ENCODE measurements at regions not wholly inside any gene's neighbourhood (a gene's known extent, or its start where the extent isn't known, plus 50 kb on each side); places are given as distances from the start of the nearest gene placed in this dataset.

- H3K27me3 Mint-ChIP-seq (ENCODE audit: low read depth in 2 of 2) = peaks cover 9 to 17% of the 10 kb centered on the region in 2 donors
- H3K4me3 Mint-ChIP-seq = no peak overlapping the region
- H3K4me3 ChIP-seq (ENCODE audit: low read length) = no peak overlapping the region
- 79% methylated on average over 3 of the region's 3 CpGs for WGBS (ENCODE audit: insufficient coverage)
- H3K4me1 Mint-ChIP-seq = no peaks in the 10 kb centered on the region
- H3K9me3 ChIP-seq (ENCODE audit: control insufficient read depth, insufficient read depth, low read length) = no peaks in the 10 kb centered on the region
- no peak overlapping the region for H3K27ac ChIP-seq (ENCODE audit: low read length)
- intact Hi-C loops (cut with micrococcal nuclease) = loop anchor here (1.0 kb wide), 2 partner anchors 550 to 579 kb away; no protein-coding TSS in a partner anchor
- peak in 1 of 2 donors; percentile 67 for DNase-seq
- no peaks in the 10 kb centered on the region for H3K4me1 ChIP-seq (ENCODE audit: control insufficient read depth, insufficient read depth, low read length)
- TF ChIP-seq, protein P1, sequence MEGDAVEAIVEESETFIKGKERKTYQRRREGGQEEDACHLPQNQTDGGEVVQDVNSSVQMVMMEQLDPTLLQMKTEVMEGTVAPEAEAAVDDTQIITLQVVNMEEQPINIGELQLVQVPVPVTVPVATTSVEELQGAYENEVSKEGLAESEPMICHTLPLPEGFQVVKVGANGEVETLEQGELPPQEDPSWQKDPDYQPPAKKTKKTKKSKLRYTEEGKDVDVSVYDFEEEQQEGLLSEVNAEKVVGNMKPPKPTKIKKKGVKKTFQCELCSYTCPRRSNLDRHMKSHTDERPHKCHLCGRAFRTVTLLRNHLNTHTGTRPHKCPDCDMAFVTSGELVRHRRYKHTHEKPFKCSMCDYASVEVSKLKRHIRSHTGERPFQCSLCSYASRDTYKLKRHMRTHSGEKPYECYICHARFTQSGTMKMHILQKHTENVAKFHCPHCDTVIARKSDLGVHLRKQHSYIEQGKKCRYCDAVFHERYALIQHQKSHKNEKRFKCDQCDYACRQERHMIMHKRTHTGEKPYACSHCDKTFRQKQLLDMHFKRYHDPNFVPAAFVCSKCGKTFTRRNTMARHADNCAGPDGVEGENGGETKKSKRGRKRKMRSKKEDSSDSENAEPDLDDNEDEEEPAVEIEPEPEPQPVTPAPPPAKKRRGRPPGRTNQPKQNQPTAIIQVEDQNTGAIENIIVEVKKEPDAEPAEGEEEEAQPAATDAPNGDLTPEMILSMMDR (IDR thresholded peaks at IDR 0.05) = peak; percentile 52
- H3K9me3 Mint-ChIP-seq = no peaks in the 10 kb centered on the region
- H3K27me3 ChIP-seq (ENCODE audit: control insufficient read depth, insufficient read depth, low read length) = no peaks in the 10 kb centered on the region
- no peak overlapping the region for H3K27ac Mint-ChIP-seq
- H3K36me3 ChIP-seq (ENCODE audit: control insufficient read depth, insufficient read depth, low read length) = no peaks in the 10 kb centered on the region
- ATAC-seq = peak; percentile 46 to 77 (median 69)
- no peaks in the 10 kb centered on the region for H3K36me3 Mint-ChIP-seq
Measured at GRCh38 chr6:130293800-130294199, 71.0 kb upstream of the SAMD3 start.

GRCh38 chr6:130288065-130288464, 65.3 kb upstream of the SAMD3 start:
- Histone ChIP-seq H3K4me3 (ENCODE audit: low read length) (no peak overlapping the region), H3K36me3 (ENCODE audit: control insufficient read depth, insufficient read depth, low read length) (no peaks in the 10 kb centered on the region), H3K9me3 (ENCODE audit: control insufficient read depth, insufficient read depth, low read length) (no peaks in the 10 kb centered on the region), H3K27ac (ENCODE audit: low read length) (no peak overlapping the region), H3K4me1 (ENCODE audit: control insufficient read depth, insufficient read depth, low read length) (no peaks in the 10 kb centered on the region), H3K27me3 (ENCODE audit: control insufficient read depth, insufficient read depth, low read length) (no peaks in the 10 kb centered on the region)
- H3K4me3 Mint-ChIP-seq = no peak overlapping the region
- intact Hi-C loops (cut with micrococcal nuclease) = no loop called here
- no peaks in the 10 kb centered on the region for H3K9me3 Mint-ChIP-seq
- WGBS (ENCODE audit: insufficient coverage) = 56% methylated on average over 2 of the region's 2 CpGs
- H3K36me3 Mint-ChIP-seq = no peaks in the 10 kb centered on the region
- no peaks in the 10 kb centered on the region for H3K27me3 Mint-ChIP-seq (ENCODE audit: low read depth in 2 of 2)
- DNase-seq = no peak
- H3K27ac Mint-ChIP-seq = no peak overlapping the region
- no peak for ATAC-seq
- H3K4me1 Mint-ChIP-seq = no peaks in the 10 kb centered on the region
- TF ChIP-seq, protein P1 (IDR thresholded peaks at IDR 0.05) = no peak

DNA sequence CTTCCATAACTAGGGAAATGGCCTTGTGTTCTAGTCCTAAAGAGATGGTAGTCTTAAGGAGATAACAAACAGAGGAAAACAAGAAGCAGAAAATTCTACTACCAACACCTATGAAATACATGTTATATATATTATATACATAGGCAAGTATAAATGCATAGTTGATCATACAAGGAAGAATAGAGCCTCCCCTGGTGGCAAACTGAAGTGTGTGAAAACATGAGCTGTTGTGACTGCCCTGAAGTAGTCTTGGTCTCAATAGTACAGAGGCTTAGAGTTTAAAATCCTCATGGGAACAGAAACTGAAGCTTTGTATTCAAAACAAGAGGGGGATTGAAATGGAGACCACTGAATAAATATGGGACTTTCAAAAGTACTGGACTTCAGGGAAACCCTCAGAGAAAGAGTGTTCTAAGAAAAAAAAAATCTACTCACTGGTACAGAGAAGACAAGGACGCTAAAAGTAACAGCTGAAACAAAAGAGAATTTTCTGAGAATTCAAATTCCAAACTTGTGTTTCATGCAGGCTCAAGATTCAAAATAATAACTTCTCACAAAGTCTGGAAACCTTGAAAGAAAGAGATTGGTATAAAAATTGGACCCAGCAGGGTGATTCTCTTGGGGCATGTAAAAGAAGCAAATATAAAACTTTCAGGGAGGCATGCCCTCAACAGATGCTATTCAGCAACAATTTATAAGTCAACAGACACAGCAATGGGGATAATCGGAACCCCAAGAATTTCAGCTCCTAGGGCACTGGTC, 59.7 kb upstream of the SAMD3 start:
- Mint-ChIP-seq H3K4me1 (peaks cover 9 to 10% of the 10 kb centered on the region in 2 donors), H3K4me3 (no peak overlapping the region), H3K27me3 (ENCODE audit: low read depth in 2 of 2) (no peaks in the 10 kb centered on the region), H3K9me3 (no peaks in the 10 kb centered on the region), H3K27ac (peak overlapping the region in 1 of 2 donors; percentile 10), H3K36me3 (no peaks in the 10 kb centered on the region)
- intact Hi-C loops (cut with micrococcal nuclease) = loop anchor here (1.0 kb wide), 2 partner anchors 134 to 206 kb away; no protein-coding TSS in a partner anchor
- H3K27ac ChIP-seq (ENCODE audit: low read length) = no peak overlapping the region
- no peaks in the 10 kb centered on the region for H3K9me3 ChIP-seq (ENCODE audit: control insufficient read depth, insufficient read depth, low read length)
- H3K36me3 ChIP-seq (ENCODE audit: control insufficient read depth, insufficient read depth, low read length) = no peaks in the 10 kb centered on the region
- TF ChIP-seq, protein P1 (IDR thresholded peaks at IDR 0.05) = peak; percentile 72
- whole genome bisulfite sequencing (ENCODE audit: insufficient coverage) = 100% methylated on average over 1 of the region's 2 CpGs
- no peaks in the 10 kb centered on the region for H3K4me1 ChIP-seq (ENCODE audit: control insufficient read depth, insufficient read depth, low read length)
- H3K4me3 ChIP-seq (ENCODE audit: low read length) = no peak overlapping the region
- H3K27me3 ChIP-seq (ENCODE audit: control insufficient read depth, insufficient read depth, low read length) = no peaks in the 10 kb centered on the region
- peak in 1 of 2 donors; percentile 62 for DNase-seq
- ATAC-seq = peak; percentile 70 to 87 (median 82)
